Nephron progenitor cell (in vitro differentiated cells): ENCODE measurements at regions not wholly inside any gene's neighbourhood (a gene's known extent, or its start where the extent isn't known, plus 50 kb on each side); places are given as distances from the start of the nearest gene placed in this dataset.
A peak's percentile ranks its signal among the peaks of the same experiment; 100 is the strongest.

Experiments used
- DNase-seq: peaks from one replicate; pipeline ENCODE4 v3.0.0; 2021
- H3K27ac Mint-ChIP-seq: 2 replicates; pipeline ENCODE4 v1.8.0; 2021; ENCODE audit warnings: mild to moderate bottlenecking, moderate library complexity, mixed read lengths
- H3K27me3 Mint-ChIP-seq: 2 replicates; pipeline ENCODE4 v1.8.0; 2021; ENCODE audit warnings: mild to moderate bottlenecking, low read depth, mixed read lengths; ENCODE audit not compliant: poor library complexity
- H3K36me3 Mint-ChIP-seq: 2 replicates; pipeline ENCODE4 v1.8.0; 2021; ENCODE audit warnings: low read depth, mixed read lengths
- H3K4me1 Mint-ChIP-seq: 2 replicates; pipeline ENCODE4 v1.8.0; 2021; ENCODE audit warnings: mixed read lengths
- H3K4me3 Mint-ChIP-seq: 2 replicates; pipeline ENCODE4 v1.8.0; 2021; ENCODE audit warnings: mild to moderate bottlenecking, moderate library complexity, mixed read lengths
- H3K9me3 Mint-ChIP-seq: 2 replicates; pipeline ENCODE4 v1.8.0; 2021; ENCODE audit warnings: mild to moderate bottlenecking, moderate library complexity, mixed read lengths
- TF ChIP-seq, protein P1 (sequence below): fragments of 200-600 bp; sonication (generic); IDR thresholded peaks from 2 replicates; pipeline ENCODE4 v1.5.0; 2021; ENCODE audit warnings: antibody characterized with exemption

DNA sequence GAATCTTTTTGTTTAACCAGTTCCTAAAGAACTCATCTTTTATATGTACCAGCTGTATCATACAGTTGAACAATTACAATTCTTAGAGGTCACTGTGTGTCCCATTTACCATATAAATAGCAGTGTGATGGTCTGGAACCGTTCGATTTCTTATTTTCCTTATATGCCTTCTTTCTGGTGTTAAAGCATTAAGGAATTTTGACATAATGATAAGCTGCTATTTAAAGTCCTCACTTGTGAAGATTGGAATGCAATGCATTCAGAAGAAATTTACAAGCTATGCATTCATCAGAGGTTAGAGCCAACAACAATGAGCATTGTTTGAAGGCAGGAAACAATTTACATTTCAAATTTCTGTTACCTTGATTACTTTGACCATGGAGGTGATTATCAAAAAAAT lies 80.0 kb upstream of the PRICKLE1 start:
- peaks cover 5% of the 10 kb centered on the region for H3K4me1 Mint-ChIP-seq
- DNase-seq = no peak
- no peaks in the 10 kb centered on the region for H3K9me3 Mint-ChIP-seq
- TF ChIP-seq, protein P1, sequence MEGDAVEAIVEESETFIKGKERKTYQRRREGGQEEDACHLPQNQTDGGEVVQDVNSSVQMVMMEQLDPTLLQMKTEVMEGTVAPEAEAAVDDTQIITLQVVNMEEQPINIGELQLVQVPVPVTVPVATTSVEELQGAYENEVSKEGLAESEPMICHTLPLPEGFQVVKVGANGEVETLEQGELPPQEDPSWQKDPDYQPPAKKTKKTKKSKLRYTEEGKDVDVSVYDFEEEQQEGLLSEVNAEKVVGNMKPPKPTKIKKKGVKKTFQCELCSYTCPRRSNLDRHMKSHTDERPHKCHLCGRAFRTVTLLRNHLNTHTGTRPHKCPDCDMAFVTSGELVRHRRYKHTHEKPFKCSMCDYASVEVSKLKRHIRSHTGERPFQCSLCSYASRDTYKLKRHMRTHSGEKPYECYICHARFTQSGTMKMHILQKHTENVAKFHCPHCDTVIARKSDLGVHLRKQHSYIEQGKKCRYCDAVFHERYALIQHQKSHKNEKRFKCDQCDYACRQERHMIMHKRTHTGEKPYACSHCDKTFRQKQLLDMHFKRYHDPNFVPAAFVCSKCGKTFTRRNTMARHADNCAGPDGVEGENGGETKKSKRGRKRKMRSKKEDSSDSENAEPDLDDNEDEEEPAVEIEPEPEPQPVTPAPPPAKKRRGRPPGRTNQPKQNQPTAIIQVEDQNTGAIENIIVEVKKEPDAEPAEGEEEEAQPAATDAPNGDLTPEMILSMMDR = no peak
- H3K27me3 Mint-ChIP-seq = peaks cover 2% of the 10 kb centered on the region
- H3K36me3 Mint-ChIP-seq = no peaks in the 10 kb centered on the region
- no peak overlapping the region for H3K27ac Mint-ChIP-seq
- H3K4me3 Mint-ChIP-seq = no peak overlapping the region

- TF ChIP-seq, protein P1 = no peak
- Mint-ChIP-seq H3K4me1 (peaks cover 6% of the 10 kb centered on the region), H3K27me3 (no peaks in the 10 kb centered on the region), H3K36me3 (no peaks in the 10 kb centered on the region), H3K27ac (peak overlapping the region; percentile 57), H3K4me3 (no peak overlapping the region), H3K9me3 (no peaks in the 10 kb centered on the region)
- DNase-seq = no peak
Observed at GRCh38 chr12:42666671-42667243, 77.2 kb upstream of the PRICKLE1 start.

- Mint-ChIP-seq H3K4me3 (no peak overlapping the region), H3K9me3 (peaks cover 15% of the 10 kb centered on the region), H3K27ac (no peak overlapping the region), H3K36me3 (peaks cover 11% of the 10 kb centered on the region), H3K27me3 (no peaks in the 10 kb centered on the region), H3K4me1 (peaks cover 15% of the 10 kb centered on the region)
- DNase-seq = no peak
- TF ChIP-seq, protein P1 = no peak
Observed at GRCh38 chr12:42663621-42664020, 74.1 kb upstream of the PRICKLE1 start.

DNA sequence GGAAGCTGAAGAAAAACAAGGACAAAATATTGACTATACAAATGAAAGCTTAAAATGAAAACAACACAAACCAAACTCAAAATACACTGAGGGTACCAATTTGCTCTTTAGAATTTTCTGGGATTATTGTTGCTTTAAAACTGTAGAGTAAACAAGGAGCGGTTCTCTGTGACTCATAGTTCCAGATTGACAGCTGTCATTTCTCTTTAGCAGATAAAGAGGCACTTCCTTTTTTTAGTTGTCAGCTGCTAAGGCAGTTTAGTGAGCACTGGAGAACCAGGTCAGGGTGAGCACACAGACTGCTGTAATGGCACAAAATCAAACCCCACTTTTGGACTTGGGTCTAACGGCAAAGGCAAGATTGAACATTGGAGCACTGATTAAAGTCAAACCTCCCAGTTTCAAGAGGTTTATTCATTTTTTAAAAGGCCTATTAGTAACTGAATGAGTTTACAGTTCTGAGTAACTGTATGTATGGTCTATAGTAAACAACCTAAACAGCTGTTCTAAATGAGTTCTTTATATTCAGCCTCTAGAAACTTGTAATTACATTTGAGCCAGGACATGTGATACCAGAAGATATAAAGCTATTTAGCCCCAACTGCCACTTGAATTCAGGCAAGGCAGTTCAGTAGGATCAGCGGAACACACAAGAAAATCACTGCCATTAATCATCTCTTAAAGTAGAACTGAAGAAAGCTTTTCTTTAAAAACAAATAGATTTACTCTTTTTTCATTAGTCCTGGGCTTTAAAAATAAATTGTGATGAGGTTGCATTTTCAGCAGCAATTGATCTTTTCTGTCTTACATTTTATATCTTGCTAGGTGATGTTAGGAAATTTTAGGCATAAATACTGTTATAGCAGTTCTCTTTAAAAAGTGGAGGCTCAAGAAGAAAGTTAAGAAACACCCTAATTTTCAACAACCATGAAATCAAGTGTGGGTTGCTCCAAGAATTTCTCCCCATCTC lies 71.7 kb upstream of the PRICKLE1 start:
- no peak overlapping the region for H3K27ac Mint-ChIP-seq
- peaks cover 11% of the 10 kb centered on the region for H3K4me1 Mint-ChIP-seq
- H3K4me3 Mint-ChIP-seq = no peak overlapping the region
- TF ChIP-seq, protein P1 = no peak
- H3K27me3 Mint-ChIP-seq = no peaks in the 10 kb centered on the region
- peaks cover 15% of the 10 kb centered on the region for H3K36me3 Mint-ChIP-seq
- peaks cover 30% of the 10 kb centered on the region for H3K9me3 Mint-ChIP-seq
- no peak for DNase-seq

DNA sequence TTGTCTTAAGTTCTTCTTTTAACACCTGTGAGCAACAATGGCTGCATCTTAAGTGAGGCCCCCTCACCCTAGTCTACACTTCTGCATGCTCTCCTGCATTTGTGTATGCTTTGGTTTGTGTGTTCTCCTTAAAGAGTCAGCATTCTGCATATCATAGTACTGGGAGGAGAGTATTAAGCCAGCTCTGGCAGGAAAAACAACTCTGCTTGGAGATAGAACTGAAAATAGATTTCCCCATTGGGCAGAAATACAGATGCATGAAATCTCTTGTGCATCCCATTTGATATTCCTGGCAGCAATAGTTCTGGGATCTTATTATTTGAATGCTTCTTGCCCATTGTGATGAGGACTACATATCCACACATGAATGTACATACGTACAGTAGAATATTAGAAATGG lies 70.6 kb upstream of the PRICKLE1 start:
- DNase-seq = no peak
- peaks cover 18% of the 10 kb centered on the region for H3K36me3 Mint-ChIP-seq
- TF ChIP-seq, protein P1 = no peak
- H3K27ac Mint-ChIP-seq = no peak overlapping the region
- no peaks in the 10 kb centered on the region for H3K27me3 Mint-ChIP-seq
- peaks cover 35% of the 10 kb centered on the region for H3K9me3 Mint-ChIP-seq
- no peak overlapping the region for H3K4me3 Mint-ChIP-seq
- H3K4me1 Mint-ChIP-seq = peaks cover 11% of the 10 kb centered on the region
